ENCODE measurements at regions not wholly inside any gene's neighbourhood (a gene's known extent, or its start where the extent isn't known, plus 50 kb on each side); places are given as distances from the start of the nearest gene placed in this dataset.
"Not testable (repeated sequence)": the region's sequence is repeated elsewhere in the genome, so short reads cannot be mapped to it uniquely, and the experiment has no call there.

DNA sequence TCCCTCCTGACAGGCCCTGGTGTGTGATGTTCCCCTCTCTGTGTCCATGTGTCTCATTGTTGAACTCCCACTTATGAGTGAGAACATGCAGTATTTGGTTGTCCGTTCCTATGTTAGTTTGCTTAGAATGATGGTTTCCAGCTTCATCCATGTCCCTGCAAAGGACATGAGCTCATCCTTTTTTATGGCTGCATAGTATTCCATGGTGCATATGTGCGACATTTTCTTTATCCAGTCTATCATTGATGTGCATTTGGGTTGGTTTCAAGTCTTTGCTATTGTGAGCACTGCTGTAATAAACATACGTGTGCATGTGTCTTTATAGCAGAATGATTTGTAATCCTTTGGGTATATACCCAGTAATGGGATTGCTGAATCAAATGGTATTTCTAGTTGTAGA lies 90.8 kb upstream of the PLET1 start:
- TF ChIP-seq, protein P1, sequence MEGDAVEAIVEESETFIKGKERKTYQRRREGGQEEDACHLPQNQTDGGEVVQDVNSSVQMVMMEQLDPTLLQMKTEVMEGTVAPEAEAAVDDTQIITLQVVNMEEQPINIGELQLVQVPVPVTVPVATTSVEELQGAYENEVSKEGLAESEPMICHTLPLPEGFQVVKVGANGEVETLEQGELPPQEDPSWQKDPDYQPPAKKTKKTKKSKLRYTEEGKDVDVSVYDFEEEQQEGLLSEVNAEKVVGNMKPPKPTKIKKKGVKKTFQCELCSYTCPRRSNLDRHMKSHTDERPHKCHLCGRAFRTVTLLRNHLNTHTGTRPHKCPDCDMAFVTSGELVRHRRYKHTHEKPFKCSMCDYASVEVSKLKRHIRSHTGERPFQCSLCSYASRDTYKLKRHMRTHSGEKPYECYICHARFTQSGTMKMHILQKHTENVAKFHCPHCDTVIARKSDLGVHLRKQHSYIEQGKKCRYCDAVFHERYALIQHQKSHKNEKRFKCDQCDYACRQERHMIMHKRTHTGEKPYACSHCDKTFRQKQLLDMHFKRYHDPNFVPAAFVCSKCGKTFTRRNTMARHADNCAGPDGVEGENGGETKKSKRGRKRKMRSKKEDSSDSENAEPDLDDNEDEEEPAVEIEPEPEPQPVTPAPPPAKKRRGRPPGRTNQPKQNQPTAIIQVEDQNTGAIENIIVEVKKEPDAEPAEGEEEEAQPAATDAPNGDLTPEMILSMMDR (IDR thresholded peaks at IDR 0.05): not testable (repeated sequence)
- TF ChIP-seq POLR2AphosphoS5 (IDR thresholded peaks at IDR 0.05): not testable (repeated sequence)

All from transverse colon (tissue), 4 donors.